Lower lobe of right lung (tissue), 2 donors: ENCODE measurements at regions not wholly inside any gene's neighbourhood (a gene's known extent, or its start where the extent isn't known, plus 50 kb on each side); places are given as distances from the start of the nearest gene placed in this dataset.
"Not testable (repeated sequence)": the region's sequence is repeated elsewhere in the genome, so short reads cannot be mapped to it uniquely, and the experiment has no call there.

Source experiments
- ATAC-seq, 2 donors: fragments of 200-7000 bp; cut with Tn5 transposase; one replicate each; pipeline ENCODE4 v1.9.1; 2020 to 2022; ENCODE audit warnings: mild to moderate bottlenecking in 2 of 2, moderate library complexity in 2 of 2
- DNase-seq: peaks from one replicate; pipeline ENCODE4 v3.0.0-alpha.2; 2020
- H3K27ac ChIP-seq: fragments of 200-600 bp; one replicate; pipeline ENCODE4 v1.8.0; 2022
- H3K27me3 ChIP-seq: fragments of 200-600 bp; one replicate; pipeline ENCODE4 v1.8.0; 2022; ENCODE audit warnings: low read depth
- H3K36me3 ChIP-seq: fragments of 200-600 bp; one replicate; pipeline ENCODE4 v1.8.0; 2022; ENCODE audit warnings: mild to moderate bottlenecking
- H3K4me1 ChIP-seq: fragments of 200-600 bp; one replicate; pipeline ENCODE4 v1.8.0; 2022
- H3K4me3 ChIP-seq: fragments of 200-600 bp; one replicate; pipeline ENCODE4 v1.8.0; 2022; ENCODE audit warnings: mild to moderate bottlenecking
- H3K9me3 ChIP-seq: fragments of 200-600 bp; one replicate; pipeline ENCODE4 v1.8.0; 2022
- intact Hi-C: fragments of 100-400 bp; cut with DNase I; formaldehyde crosslinking; loops from one replicate; pipeline ENCODE4 v1.11.0; 2022
- TF ChIP-seq, protein P1 (sequence below): fragments of 200-600 bp; IDR thresholded peaks from one replicate; pipeline ENCODE4 v1.8.0; 2022; ENCODE audit warnings: antibody characterized with exemption, mild to moderate bottlenecking
- donor health status: DM: no; HTN: yes; CAD: no; lungs with severe emphysema.

DNA sequence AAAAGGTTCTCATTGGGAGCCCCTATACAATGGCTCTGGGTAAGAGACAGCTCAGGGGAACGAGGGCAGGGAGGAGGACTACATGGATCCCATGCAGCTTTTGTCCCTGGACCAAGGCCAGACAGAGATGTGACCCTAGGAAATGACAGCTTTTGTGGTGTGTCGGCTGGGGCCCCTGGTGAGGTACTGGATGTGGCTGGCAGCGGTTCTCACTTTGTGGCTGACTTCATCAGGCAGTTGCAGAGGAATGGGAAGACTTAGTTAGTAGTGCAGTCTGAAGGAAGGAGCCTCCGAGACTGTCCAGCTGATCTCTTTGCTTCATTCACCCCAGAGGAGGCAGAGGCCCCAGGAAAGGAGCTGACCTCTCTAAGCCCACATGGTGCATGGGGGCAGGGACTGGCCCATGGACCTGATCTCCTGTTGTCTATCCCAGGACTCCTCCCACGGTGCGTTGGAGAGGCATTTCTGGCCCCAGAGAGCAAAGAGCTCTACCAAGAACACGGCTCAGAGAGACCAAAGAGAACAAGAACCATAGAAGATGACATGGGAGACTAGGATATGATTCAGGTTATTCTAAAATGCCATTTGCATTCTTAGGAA, 202.9 kb downstream of the RPS24 start:
- intact Hi-C loops = no loop called here
- DNase-seq (no peak), ATAC-seq (no peak)
- Histone ChIP-seq H3K4me1 (no peaks in the 10 kb centered on the region), H3K4me3 (no peak overlapping the region), H3K27me3 (no peaks in the 10 kb centered on the region), H3K36me3 (no peaks in the 10 kb centered on the region), H3K27ac (no peak overlapping the region), H3K9me3 (no peaks in the 10 kb centered on the region)
- TF ChIP-seq, protein P1, sequence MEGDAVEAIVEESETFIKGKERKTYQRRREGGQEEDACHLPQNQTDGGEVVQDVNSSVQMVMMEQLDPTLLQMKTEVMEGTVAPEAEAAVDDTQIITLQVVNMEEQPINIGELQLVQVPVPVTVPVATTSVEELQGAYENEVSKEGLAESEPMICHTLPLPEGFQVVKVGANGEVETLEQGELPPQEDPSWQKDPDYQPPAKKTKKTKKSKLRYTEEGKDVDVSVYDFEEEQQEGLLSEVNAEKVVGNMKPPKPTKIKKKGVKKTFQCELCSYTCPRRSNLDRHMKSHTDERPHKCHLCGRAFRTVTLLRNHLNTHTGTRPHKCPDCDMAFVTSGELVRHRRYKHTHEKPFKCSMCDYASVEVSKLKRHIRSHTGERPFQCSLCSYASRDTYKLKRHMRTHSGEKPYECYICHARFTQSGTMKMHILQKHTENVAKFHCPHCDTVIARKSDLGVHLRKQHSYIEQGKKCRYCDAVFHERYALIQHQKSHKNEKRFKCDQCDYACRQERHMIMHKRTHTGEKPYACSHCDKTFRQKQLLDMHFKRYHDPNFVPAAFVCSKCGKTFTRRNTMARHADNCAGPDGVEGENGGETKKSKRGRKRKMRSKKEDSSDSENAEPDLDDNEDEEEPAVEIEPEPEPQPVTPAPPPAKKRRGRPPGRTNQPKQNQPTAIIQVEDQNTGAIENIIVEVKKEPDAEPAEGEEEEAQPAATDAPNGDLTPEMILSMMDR = no peak

DNA sequence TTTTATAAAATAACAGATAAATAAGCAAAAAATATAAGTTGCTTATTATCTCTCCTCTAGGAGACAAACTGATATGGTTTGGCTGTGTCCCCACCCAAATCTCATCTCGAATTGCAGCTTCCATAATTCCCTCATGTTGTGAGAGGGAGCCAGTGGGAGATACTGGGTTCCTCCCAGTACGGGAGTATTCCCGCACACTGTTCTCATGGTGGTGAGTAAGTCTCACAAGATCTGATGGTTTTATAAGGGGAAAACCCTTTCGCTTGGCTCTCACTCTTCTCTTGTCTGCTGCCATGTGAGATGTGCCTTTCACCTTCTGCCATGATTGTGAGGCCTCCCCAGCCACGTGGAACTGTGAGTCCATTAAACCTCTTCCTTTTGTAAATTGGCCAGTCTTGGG, 204.3 kb downstream of the RPS24 start:
- H3K36me3 ChIP-seq, H3K27ac ChIP-seq, intact Hi-C loops, DNase-seq, H3K9me3 ChIP-seq, H3K4me1 ChIP-seq, ATAC-seq, H3K4me3 ChIP-seq, H3K27me3 ChIP-seq: not testable (repeated sequence)

- Histone ChIP-seq H3K9me3 (no peaks in the 10 kb centered on the region), H3K27ac (no peak overlapping the region), H3K36me3 (no peaks in the 10 kb centered on the region), H3K27me3 (no peaks in the 10 kb centered on the region), H3K4me3 (no peak overlapping the region), H3K4me1 (no peaks in the 10 kb centered on the region)
- DNase-seq (no peak), ATAC-seq (no peak)
- intact Hi-C loops = no loop called here
- TF ChIP-seq, protein P1 = no peak
Observed at GRCh38 chr10:78247266-78247665, 213.6 kb downstream of the RPS24 start.

- Histone ChIP-seq H3K27ac (no peak overlapping the region), H3K4me3 (no peak overlapping the region), H3K27me3 (no peaks in the 10 kb centered on the region), H3K9me3 (no peaks in the 10 kb centered on the region), H3K36me3 (no peaks in the 10 kb centered on the region), H3K4me1 (no peaks in the 10 kb centered on the region)
- DNase-seq (no peak), ATAC-seq (no peak)
- intact Hi-C loops = no loop called here
- TF ChIP-seq, protein P1 = no peak
Observed at GRCh38 chr10:78247821-78248220, 214.2 kb downstream of the RPS24 start.

- Histone ChIP-seq H3K4me3 (no peak overlapping the region), H3K27ac (peak overlapping the region; percentile 18), H3K36me3 (no peaks in the 10 kb centered on the region), H3K4me1 (no peaks in the 10 kb centered on the region), H3K9me3 (no peaks in the 10 kb centered on the region), H3K27me3 (no peaks in the 10 kb centered on the region)
- intact Hi-C loops = no loop called here
- TF ChIP-seq, protein P1 = no peak
- ATAC-seq (peak; percentile 31 to 34), DNase-seq (no peak)
Observed at GRCh38 chr10:78248651-78249464, 215.2 kb downstream of the RPS24 start.

GRCh38 chr10:78249690-78250089, 216.0 kb downstream of the RPS24 start:
- Histone ChIP-seq H3K4me1 (no peaks in the 10 kb centered on the region), H3K36me3 (no peaks in the 10 kb centered on the region), H3K4me3 (no peak overlapping the region), H3K27ac (no peak overlapping the region), H3K9me3 (no peaks in the 10 kb centered on the region), H3K27me3 (no peaks in the 10 kb centered on the region)
- ATAC-seq (no peak), DNase-seq (no peak)
- intact Hi-C loops = no loop called here
- TF ChIP-seq, protein P1 = no peak
